ENCODE measurements at regions not wholly inside any gene's neighbourhood (a gene's known extent, or its start where the extent isn't known, plus 50 kb on each side); places are given as distances from the start of the nearest gene placed in this dataset.
A peak's percentile ranks its signal among the peaks of the same experiment; 100 is the strongest.
"Not testable (repeated sequence)": the region's sequence is repeated elsewhere in the genome, so short reads cannot be mapped to it uniquely, and the experiment has no call there.

- DNase-seq = no peak
These were observed 109.6 kb downstream of the CTNND1 start for GRCh38 chr11:57871231-57871630.

GRCh38 chr11:57873196-57873911, 111.8 kb downstream of the CTNND1 start:
- DNase-seq = no peak

GRCh38 chr11:57874981-57875380, 113.4 kb downstream of the CTNND1 start:
- no peak for DNase-seq

DNA sequence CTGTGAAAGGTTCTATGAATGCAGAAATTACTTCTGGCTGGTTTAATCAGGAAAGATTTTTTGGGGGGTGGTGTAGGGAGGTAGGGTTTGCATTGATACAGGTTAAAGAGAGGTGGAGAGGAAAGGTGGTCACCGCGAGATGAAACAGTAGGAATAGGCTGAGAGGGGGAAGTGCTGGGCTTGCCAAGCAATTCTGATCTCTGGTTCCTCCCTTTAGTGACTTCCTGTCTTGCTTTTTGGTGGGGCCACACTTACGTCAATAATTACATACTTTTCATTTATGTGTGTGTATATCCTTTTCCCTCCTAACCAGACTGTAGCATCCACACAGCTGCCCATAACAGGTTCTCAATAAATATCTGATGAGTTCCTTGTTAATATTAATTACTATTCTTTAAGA, 120.0 kb downstream of the CTNND1 start:
- no peak for DNase-seq

DNA sequence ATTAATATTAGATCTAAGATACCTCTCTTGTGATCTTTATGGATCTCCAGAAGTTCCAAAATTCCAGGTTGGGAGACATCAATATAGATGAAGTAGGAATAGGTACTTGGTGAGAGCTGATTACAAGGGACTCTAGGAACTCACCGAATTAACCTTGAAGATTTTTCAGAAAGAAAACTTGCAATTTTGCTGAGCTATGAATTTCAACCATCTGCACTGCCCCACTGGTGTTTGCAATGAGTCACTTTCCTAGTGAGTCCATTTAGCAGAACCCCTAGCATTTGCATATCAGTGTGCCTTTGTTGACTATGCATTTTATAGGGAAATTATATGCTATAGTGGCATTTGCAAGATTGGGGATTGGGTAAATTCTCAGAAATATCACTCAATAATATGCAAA, 122.0 kb downstream of the CTNND1 start:
- no peak for DNase-seq

GRCh38 chr11:57885298-57886050, 123.9 kb downstream of the CTNND1 start:
- peak in 6 of 58 donors; percentile 4 to 18 (median 9) for DNase-seq

- DNase-seq = peak in 8 of 58 donors; percentile 3 to 33 (median 24)
These were observed 126.8 kb downstream of the CTNND1 start for GRCh38 chr11:57888386-57888785.

- DNase-seq = no peak
These were observed 128.9 kb downstream of the CTNND1 start for GRCh38 chr11:57890521-57890920.

- DNase-seq = not testable (repeated sequence)
These were observed 130.5 kb upstream of the OR9Q1 start for GRCh38 chr11:57893200-57893599.

DNA sequence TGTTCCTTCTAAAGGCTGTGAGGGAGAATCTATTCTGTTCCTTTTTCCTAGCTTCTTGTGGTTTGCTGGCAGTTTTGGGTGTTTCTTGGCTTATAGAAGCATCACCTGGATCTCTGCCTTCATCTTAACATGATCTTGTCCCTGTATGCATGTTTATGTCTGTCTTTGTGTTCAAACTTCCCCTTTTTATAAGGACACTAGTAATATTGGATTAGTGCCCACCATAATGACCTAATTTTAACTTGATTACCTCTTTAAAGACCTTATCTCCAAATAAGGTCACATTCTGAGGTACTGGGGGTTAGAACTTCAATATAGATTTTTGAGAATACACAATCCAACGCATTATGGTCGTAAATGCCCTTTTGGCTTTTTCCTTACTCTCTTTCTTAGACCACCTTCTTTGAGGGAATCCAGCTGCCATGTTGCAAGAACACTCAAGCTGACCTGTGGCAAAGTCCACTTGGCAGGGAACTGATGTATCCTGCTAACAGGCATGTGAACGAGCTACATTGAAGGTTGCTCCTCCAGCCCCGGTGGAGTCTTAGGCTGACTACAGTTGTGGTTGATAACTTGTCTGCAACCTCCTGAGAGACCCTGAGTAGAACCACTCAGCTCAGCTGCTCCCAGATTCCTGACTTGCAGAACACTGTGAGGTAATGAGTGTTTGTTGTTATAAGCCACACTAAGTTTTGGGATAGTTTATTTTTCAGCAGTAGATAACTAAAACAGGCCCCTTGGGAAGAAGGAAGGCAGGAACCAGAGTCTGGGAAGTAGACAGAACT, 127.1 kb upstream of the OR9Q1 start:
- DNase-seq = no peak

- DNase-seq = no peak
These were observed 124.3 kb upstream of the OR9Q1 start for GRCh38 chr11:57899378-57899777.

- DNase-seq = no peak
These were observed 123.4 kb upstream of the OR9Q1 start for GRCh38 chr11:57900320-57900719.

DNA sequence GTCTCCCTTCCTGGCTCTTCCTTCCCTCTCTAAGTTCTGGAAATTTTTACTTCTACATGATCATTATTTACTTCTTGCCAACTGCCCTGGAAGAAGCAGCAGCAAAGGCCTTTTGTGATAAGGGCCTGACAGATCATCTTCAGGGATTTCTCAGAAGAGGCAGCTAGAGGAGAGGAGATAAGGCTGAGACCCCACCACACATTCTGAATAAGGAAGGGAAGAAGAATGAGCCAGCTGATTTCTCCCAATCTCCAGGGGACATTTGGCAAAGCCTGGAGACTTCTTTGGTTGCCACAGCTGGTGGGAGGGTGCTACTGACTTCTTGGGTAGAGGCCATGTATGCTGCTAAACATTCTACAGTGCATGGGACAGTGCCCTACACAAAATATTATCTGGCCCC, 122.4 kb upstream of the OR9Q1 start:
- no peak for DNase-seq

GRCh38 chr11:57901756-57902155, 121.9 kb upstream of the OR9Q1 start:
- DNase-seq = no peak

- DNase-seq = no peak
These were observed 120.7 kb upstream of the OR9Q1 start for GRCh38 chr11:57903011-57903410.

DNA sequence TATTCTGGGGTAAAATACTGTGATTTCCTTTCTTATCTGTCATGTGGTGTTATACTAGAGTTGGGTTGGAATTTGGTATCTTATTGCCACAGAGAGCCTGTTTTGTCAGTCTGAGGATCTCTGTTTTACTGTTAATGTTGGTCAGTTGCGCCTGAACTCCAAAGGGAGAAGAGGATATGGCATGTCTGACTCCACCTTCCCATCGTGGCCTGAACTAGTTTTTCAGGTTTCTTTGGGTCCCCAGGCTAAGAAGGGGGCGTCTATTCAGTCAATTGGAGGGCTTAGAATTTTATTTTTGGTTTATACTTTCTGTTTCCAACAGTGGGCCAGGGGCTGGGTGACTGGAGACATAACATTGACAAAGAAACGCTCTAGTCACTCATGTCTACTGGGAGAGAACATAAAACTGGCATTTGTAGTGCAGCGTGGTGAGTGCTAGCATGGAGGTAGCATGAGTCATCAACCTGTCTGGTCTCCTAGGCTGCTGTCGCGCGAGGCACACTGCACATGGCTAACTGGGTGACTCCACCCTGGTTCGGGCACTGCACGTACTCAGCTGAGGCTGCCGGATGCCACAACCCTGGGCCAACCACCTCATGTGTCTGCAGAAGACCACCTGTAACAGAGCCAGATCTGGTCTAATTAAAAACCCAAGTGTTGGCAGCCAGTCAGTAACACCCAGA, 120.1 kb upstream of the OR9Q1 start:
- peak in 21 of 58 donors; percentile 1 to 37 (median 16) for DNase-seq

GRCh38 chr11:57904376-57904775, 119.3 kb upstream of the OR9Q1 start:
- DNase-seq = no peak

GRCh38 chr11:57905439-57905838, 118.2 kb upstream of the OR9Q1 start:
- DNase-seq = no peak

- not testable (repeated sequence) for DNase-seq
These were observed 115.3 kb upstream of the OR9Q1 start for GRCh38 chr11:57908399-57908798.

DNA sequence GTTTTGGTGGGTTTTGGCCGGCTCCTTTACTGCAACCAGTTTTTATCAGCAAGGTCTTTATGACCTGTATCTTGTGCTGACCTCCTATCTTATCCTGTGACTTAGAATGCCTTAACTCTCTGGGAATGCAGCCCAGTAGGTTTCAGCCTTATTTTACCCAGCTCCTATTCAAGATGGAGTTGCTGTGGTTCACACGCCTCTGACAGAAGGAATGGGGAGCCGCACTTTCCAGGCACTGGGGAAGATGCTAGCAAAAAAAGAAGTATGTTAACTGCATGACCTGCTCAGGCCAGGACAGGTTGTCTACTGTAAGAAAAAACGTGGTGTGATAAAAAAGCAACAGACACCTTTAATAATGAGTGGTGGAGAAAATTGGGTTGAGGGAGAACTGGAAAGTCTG, 112.2 kb upstream of the OR9Q1 start:
- DNase-seq = not testable (repeated sequence)

All from anterior cingulate cortex (tissue), 58 donors.